DLD1 (cell line): ENCODE measurements at regions not wholly inside any gene's neighbourhood (a gene's known extent, or its start where the extent isn't known, plus 50 kb on each side); places are given as distances from the start of the nearest gene placed in this dataset.

Experiments used
- in situ Hi-C: cut with HindIII; loops from 2 replicates; pipeline ENCODE4 v1.10.0; 2017; ENCODE audit warnings: low sequenced_read_pairs

- in situ Hi-C loops = no loop called here
Measured at GRCh38 chr4:19915276-19915675, 336.4 kb upstream of the SLIT2 start.

- in situ Hi-C loops = no loop called here
Measured at GRCh38 chr4:19913650-19914049, 338.1 kb upstream of the SLIT2 start.

- in situ Hi-C loops = no loop called here
Measured at GRCh38 chr4:19910861-19911525, 340.7 kb upstream of the SLIT2 start.

- in situ Hi-C loops = no loop called here
Measured at GRCh38 chr4:19905024-19905423, 346.7 kb upstream of the SLIT2 start.

GRCh38 chr4:19888587-19888986 is 363.1 kb upstream of the SLIT2 start:
- in situ Hi-C loops = no loop called here

- in situ Hi-C loops = no loop called here
Measured at GRCh38 chr4:19883841-19884240, 367.9 kb upstream of the SLIT2 start.

- in situ Hi-C loops = no loop called here
Measured at GRCh38 chr4:19880206-19880605, 371.5 kb upstream of the SLIT2 start.

GRCh38 chr4:19879330-19879729 is 372.4 kb upstream of the SLIT2 start:
- in situ Hi-C loops = no loop called here

GRCh38 chr4:19857991-19858390 is 393.7 kb upstream of the SLIT2 start:
- in situ Hi-C loops = no loop called here

- in situ Hi-C loops = no loop called here
Measured at GRCh38 chr4:19857380-19857779, 394.3 kb upstream of the SLIT2 start.

GRCh38 chr4:19850909-19851308 is 400.8 kb upstream of the SLIT2 start:
- in situ Hi-C loops = no loop called here

- in situ Hi-C loops = no loop called here
Measured at GRCh38 chr4:19844446-19844845, 407.3 kb upstream of the SLIT2 start.

GRCh38 chr4:19842471-19842870 is 409.2 kb upstream of the SLIT2 start:
- in situ Hi-C loops = no loop called here

- in situ Hi-C loops = no loop called here
Measured at GRCh38 chr4:19838858-19839257, 412.8 kb upstream of the SLIT2 start.

- in situ Hi-C loops = no loop called here
Measured at GRCh38 chr4:19835429-19835828, 416.3 kb upstream of the SLIT2 start.

GRCh38 chr4:19832411-19832810 is 419.3 kb upstream of the SLIT2 start:
- in situ Hi-C loops = no loop called here

- in situ Hi-C loops = no loop called here
Measured at GRCh38 chr4:19831644-19832285, 419.9 kb upstream of the SLIT2 start.

- in situ Hi-C loops = no loop called here
Measured at GRCh38 chr4:19829101-19829500, 422.6 kb upstream of the SLIT2 start.

GRCh38 chr4:19823781-19824180 is 427.9 kb upstream of the SLIT2 start:
- in situ Hi-C loops = no loop called here

GRCh38 chr4:19819737-19820136 is 432.0 kb upstream of the SLIT2 start:
- in situ Hi-C loops = no loop called here

GRCh38 chr4:19809989-19810388 is 441.7 kb upstream of the SLIT2 start:
- in situ Hi-C loops = no loop called here

GRCh38 chr4:19807505-19807904 is 444.2 kb upstream of the SLIT2 start:
- in situ Hi-C loops = no loop called here

- in situ Hi-C loops = no loop called here
Measured at GRCh38 chr4:19806865-19807264, 444.8 kb upstream of the SLIT2 start.
